Skeletal muscle tissue (tissue), 3 donors: ENCODE measurements at regions not wholly inside any gene's neighbourhood (a gene's known extent, or its start where the extent isn't known, plus 50 kb on each side); places are given as distances from the start of the nearest gene placed in this dataset.

Experiments
- H3K27ac ChIP-seq: one replicate; pipeline ENCODE4 v1.7.0; 2013; ENCODE audit warnings: mild to moderate bottlenecking, low read depth, low read length, inconsistent platforms
- H3K27me3 ChIP-seq, 3 donors: one replicate each; pipeline ENCODE4 v1.7.0; 2013; ENCODE audit warnings: low read length in 3 of 3; ENCODE audit not compliant: control insufficient read depth in 3 of 3, insufficient read depth in 3 of 3
- H3K36me3 ChIP-seq, 3 donors: one replicate each; pipeline ENCODE4 v1.7.0; 2013; ENCODE audit warnings: low read length in 3 of 3; ENCODE audit not compliant: control insufficient read depth in 3 of 3, insufficient read depth in 3 of 3
- H3K4me1 ChIP-seq, 3 donors: one replicate each; pipeline ENCODE4 v1.7.0; 2013; ENCODE audit warnings: low read length in 3 of 3, mild to moderate bottlenecking in 3 of 3; ENCODE audit not compliant: control insufficient read depth in 3 of 3, insufficient read depth in 3 of 3
- H3K4me3 ChIP-seq, 3 donors: one replicate each; pipeline ENCODE4 v1.7.0; 2013; ENCODE audit warnings: low read length in 3 of 3
- H3K9ac ChIP-seq, 3 donors: one replicate each; pipeline ENCODE4 v1.7.0; 2013; ENCODE audit warnings: low read length in 3 of 3, mild to moderate bottlenecking in 3 of 3, moderate library complexity in 2 of 3, low read depth in 1 of 3
- H3K9me3 ChIP-seq, 3 donors: one replicate each; pipeline ENCODE4 v1.7.0; 2013; ENCODE audit warnings: low read length in 3 of 3; ENCODE audit not compliant: control insufficient read depth in 3 of 3
- donor health status: Osteomylitis.

DNA sequence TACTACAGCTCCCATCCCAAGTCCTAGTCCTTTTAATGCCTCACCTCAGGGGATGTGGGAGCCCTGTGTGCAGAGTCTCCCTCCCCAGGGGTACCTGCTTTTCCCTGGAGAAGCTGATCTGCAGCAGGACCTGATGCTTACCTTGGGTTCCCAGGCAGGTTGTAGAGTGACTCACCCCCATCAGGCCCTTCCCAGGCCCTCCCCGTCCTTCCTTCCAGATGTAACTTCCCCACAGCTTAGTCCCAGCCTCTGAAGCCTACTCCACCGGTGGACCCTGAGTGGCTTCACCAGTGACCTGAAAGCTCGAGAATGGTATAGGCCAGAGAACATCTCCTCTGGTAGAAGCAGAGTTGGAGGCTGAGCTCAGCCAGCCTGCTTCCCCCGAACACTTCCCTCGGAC lies 254.2 kb upstream of the STT3B start:
- Histone ChIP-seq H3K27ac (no peak overlapping the region), H3K4me1 (no peaks in the 10 kb centered on the region), H3K27me3 (no peaks in the 10 kb centered on the region), H3K4me3 (no peak overlapping the region), H3K9ac (no peak overlapping the region), H3K9me3 (no peaks in the 10 kb centered on the region), H3K36me3 (no peaks in the 10 kb centered on the region)

DNA sequence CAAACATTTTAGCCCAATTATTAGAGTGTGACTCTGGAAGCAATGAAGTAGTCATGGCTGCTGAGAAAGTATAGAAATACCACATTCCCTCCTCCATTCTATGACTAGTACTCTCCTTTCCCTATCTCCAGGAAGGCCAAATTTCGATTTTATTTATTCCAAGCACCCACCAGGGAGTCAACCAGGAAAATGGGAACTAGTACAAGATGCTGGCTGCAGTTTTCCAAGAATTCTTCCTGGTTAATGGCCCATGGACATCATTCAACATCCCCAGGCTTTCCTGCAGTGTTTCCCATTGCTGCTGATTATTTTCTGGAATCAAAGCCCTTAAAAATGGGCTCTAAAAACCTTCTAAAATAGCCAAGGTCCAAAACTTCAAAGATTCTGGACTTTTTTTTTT lies 247.9 kb upstream of the STT3B start:
- Histone ChIP-seq H3K9ac (no peak overlapping the region), H3K27ac (no peak overlapping the region), H3K9me3 (no peaks in the 10 kb centered on the region), H3K36me3 (no peaks in the 10 kb centered on the region), H3K4me3 (no peak overlapping the region), H3K27me3 (no peaks in the 10 kb centered on the region), H3K4me1 (no peaks in the 10 kb centered on the region)

- Histone ChIP-seq H3K27ac (no peak overlapping the region), H3K9ac (no peak overlapping the region), H3K4me1 (no peaks in the 10 kb centered on the region), H3K9me3 (no peaks in the 10 kb centered on the region), H3K4me3 (no peak overlapping the region), H3K36me3 (no peaks in the 10 kb centered on the region), H3K27me3 (no peaks in the 10 kb centered on the region)
These were observed 246.8 kb upstream of the STT3B start for GRCh38 chr3:31285833-31286486.

DNA sequence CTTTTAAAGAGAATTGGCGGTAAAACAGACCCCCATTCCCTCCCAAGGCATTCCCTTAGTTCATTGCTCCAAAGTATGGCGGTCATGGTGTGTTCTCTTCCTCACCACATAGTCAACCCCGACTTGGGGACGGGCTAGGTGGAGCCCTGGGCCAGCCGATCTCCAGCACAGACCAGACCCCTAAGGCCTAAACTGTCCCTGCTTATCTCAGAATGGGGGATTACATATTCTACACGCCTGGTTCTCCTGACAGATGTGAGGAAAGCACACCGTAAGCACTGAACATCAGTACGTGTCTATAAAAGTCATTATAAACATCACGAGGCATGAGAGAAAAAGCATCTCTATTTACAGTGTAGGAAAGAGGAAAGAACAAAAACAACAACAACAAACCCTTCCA lies 244.5 kb upstream of the STT3B start:
- Histone ChIP-seq H3K4me3 (no peak overlapping the region), H3K36me3 (no peaks in the 10 kb centered on the region), H3K27me3 (no peaks in the 10 kb centered on the region), H3K9ac (no peak overlapping the region), H3K9me3 (no peaks in the 10 kb centered on the region), H3K4me1 (no peaks in the 10 kb centered on the region), H3K27ac (no peak overlapping the region)

DNA sequence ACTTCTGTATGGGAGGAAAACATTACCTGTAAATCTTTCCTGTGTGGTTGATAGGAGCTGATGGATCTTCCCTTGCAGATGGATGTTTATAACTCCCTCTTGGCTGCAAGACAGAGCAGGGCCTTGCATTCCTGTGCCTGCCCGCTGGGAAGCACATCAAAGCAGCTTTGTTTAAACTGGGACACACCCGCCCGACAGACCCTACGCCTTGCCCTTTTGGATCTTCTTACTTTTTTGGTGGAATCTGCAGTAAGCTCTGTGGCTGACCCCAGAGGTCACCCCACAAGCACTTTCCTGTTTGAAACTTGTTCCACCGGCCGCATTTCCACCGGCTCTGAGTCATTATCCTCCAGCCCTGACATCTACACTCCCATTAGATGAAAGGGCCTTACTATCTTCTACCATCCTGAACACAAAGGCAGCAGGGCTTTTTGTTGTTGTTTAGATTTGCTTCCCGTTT lies 244.1 kb upstream of the STT3B start:
- Histone ChIP-seq H3K27me3 (no peaks in the 10 kb centered on the region), H3K4me3 (no peak overlapping the region), H3K27ac (no peak overlapping the region), H3K9ac (no peak overlapping the region), H3K9me3 (no peaks in the 10 kb centered on the region), H3K36me3 (no peaks in the 10 kb centered on the region), H3K4me1 (no peaks in the 10 kb centered on the region)

GRCh38 chr3:31289584-31289983 lies 243.1 kb upstream of the STT3B start:
- no peaks in the 10 kb centered on the region for H3K27me3 ChIP-seq
- H3K9me3 ChIP-seq = no peaks in the 10 kb centered on the region
- peaks cover 0 to 2% (median 0%) of the 10 kb centered on the region in 3 donors for H3K4me1 ChIP-seq
- no peak overlapping the region for H3K27ac ChIP-seq
- no peaks in the 10 kb centered on the region for H3K36me3 ChIP-seq
- no peak overlapping the region for H3K4me3 ChIP-seq
- H3K9ac ChIP-seq = no peak overlapping the region

GRCh38 chr3:31290046-31290445 lies 242.7 kb upstream of the STT3B start:
- Histone ChIP-seq H3K9ac (no peak overlapping the region), H3K27me3 (no peaks in the 10 kb centered on the region), H3K36me3 (no peaks in the 10 kb centered on the region), H3K4me3 (no peak overlapping the region), H3K27ac (no peak overlapping the region), H3K9me3 (no peaks in the 10 kb centered on the region), H3K4me1 (peaks cover 0 to 2% (median 0%) of the 10 kb centered on the region in 3 donors)

DNA sequence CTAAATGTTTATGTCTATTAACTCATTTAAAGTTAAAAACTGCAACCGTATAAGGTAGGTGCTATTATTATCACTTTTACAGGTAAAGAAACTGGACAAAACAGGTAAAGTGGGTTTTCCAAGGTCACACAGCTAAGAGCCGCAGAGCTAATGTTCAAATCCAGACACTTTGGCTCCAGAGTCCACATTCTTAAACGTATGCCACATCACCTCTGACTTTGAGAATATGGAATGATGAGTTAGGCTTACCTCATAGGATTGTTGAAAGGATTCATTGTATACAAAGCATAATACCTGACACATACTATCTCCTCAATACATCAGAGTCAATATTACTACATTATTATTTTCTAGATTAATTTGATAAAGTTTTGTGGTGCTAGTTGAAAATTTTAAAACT lies 240.9 kb upstream of the STT3B start:
- Histone ChIP-seq H3K27me3 (no peaks in the 10 kb centered on the region), H3K36me3 (no peaks in the 10 kb centered on the region)

GRCh38 chr3:31294430-31295149 lies 238.1 kb upstream of the STT3B start:
- Histone ChIP-seq H3K4me1 (peaks cover 0 to 2% (median 0%) of the 10 kb centered on the region in 3 donors), H3K9me3 (no peaks in the 10 kb centered on the region), H3K4me3 (no peak overlapping the region), H3K9ac (no peak overlapping the region), H3K27ac (no peak overlapping the region), H3K36me3 (no peaks in the 10 kb centered on the region), H3K27me3 (no peaks in the 10 kb centered on the region)

More for the DNA sequence above, 240.9 kb upstream of the STT3B start:
- H3K9ac ChIP-seq = no peak overlapping the region
- no peak overlapping the region for H3K4me3 ChIP-seq
- peaks cover 0 to 2% (median 0%) of the 10 kb centered on the region in 3 donors for H3K4me1 ChIP-seq
- H3K9me3 ChIP-seq = no peaks in the 10 kb centered on the region
- H3K27ac ChIP-seq = no peak overlapping the region

GRCh38 chr3:31295150-31295765 lies 237.5 kb upstream of the STT3B start:
- no peak overlapping the region for H3K9ac ChIP-seq
- no peaks in the 10 kb centered on the region for H3K27me3 ChIP-seq
- H3K27ac ChIP-seq = no peak overlapping the region
- no peaks in the 10 kb centered on the region for H3K36me3 ChIP-seq
- no peaks in the 10 kb centered on the region for H3K9me3 ChIP-seq
- H3K4me3 ChIP-seq = no peak overlapping the region
- peaks cover 0 to 2% (median 0%) of the 10 kb centered on the region in 3 donors for H3K4me1 ChIP-seq
